Activated CD8-positive, alpha-beta T cell treated with anti-CD3 and anti-CD28 coated beads for 36 hours (primary cell): ENCODE measurements at regions not wholly inside any gene's neighbourhood (a gene's known extent, or its start where the extent isn't known, plus 50 kb on each side); places are given as distances from the start of the nearest gene placed in this dataset.

ENCODE experiments used
- ATAC-seq: fragments of 200-7000 bp; cut with Tn5 transposase; one replicate; pipeline ENCODE4 v1.10.0; 2021; ENCODE audit warnings: mild to moderate bottlenecking, moderate library complexity
- CTCF ChIA-PET: fragments of 350-600 bp; sonication (Branson Sonifier 250); formaldehyde crosslinking; loops from one replicate; lab custom pipeline; 2021; ENCODE audit warnings: antibody characterized with exemption; lab: Charles Lee
- POLR2A ChIA-PET: fragments of 350-600 bp; sonication (Branson Sonifier 250); formaldehyde crosslinking; loops from one replicate; lab custom pipeline; 2021; ENCODE audit warnings: antibody characterized with exemption; lab: Charles Lee
- DNase-seq: peaks from one replicate; pipeline ENCODE4 v3.0.0-alpha.2; 2020
- H3K27ac Mint-ChIP-seq: one replicate; pipeline ENCODE4 v1.8.0; 2021; ENCODE audit warnings: mild to moderate bottlenecking, mixed read lengths
- H3K27me3 Mint-ChIP-seq: one replicate; pipeline ENCODE4 v1.8.0; 2021; ENCODE audit warnings: mixed read lengths
- H3K36me3 Mint-ChIP-seq: one replicate; pipeline ENCODE4 v1.8.0; 2021; ENCODE audit warnings: low read depth, mixed read lengths
- H3K4me1 Mint-ChIP-seq: one replicate; pipeline ENCODE4 v1.8.0; 2021; ENCODE audit warnings: low read depth, mixed read lengths
- H3K4me3 Mint-ChIP-seq: one replicate; pipeline ENCODE4 v1.8.0; 2021; ENCODE audit warnings: mild to moderate bottlenecking, moderate library complexity, mixed read lengths
- H3K9me3 Mint-ChIP-seq: one replicate; pipeline ENCODE4 v1.8.0; 2021; ENCODE audit warnings: mixed read lengths
- CTCF ChIP-seq: fragments of 200-600 bp; IDR thresholded peaks from one replicate; pipeline ENCODE4 v1.8.0; 2022; ENCODE audit warnings: antibody characterized with exemption, mild to moderate bottlenecking
- intact Hi-C: fragments of 100-400 bp; cut with micrococcal nuclease; formaldehyde crosslinking; loops from one replicate; pipeline ENCODE4 v1.10.0; 2022

GRCh38 chr6:1502041-1502440, 107.7 kb upstream of the FOXC1 start:
- Mint-ChIP-seq H3K9me3 (no peaks in the 10 kb centered on the region), H3K36me3 (no peaks in the 10 kb centered on the region), H3K4me3 (no peak overlapping the region), H3K4me1 (no peaks in the 10 kb centered on the region), H3K27me3 (peaks cover 1% of the 10 kb centered on the region), H3K27ac (no peak overlapping the region)
- ChIA-PET CTCF (no interaction called here), POLR2A (no interaction called here)
- intact Hi-C loops: no loop called here
- no peak for TF ChIP-seq CTCF
- ATAC-seq (no peak), DNase-seq (no peak)

- no peak for ATAC-seq
- DNase-seq: no peak
Measured at GRCh38 chr6:1503811-1504210, 105.9 kb upstream of the FOXC1 start.

GRCh38 chr6:1504465-1504864, 105.2 kb upstream of the FOXC1 start:
- no peak for DNase-seq
- ChIA-PET CTCF (no interaction called here), POLR2A (no interaction called here)
- TF ChIP-seq CTCF: no peak
- Mint-ChIP-seq H3K27me3 (peaks cover 6% of the 10 kb centered on the region), H3K36me3 (no peaks in the 10 kb centered on the region), H3K4me3 (no peak overlapping the region), H3K9me3 (peaks cover 4% of the 10 kb centered on the region), H3K27ac (no peak overlapping the region), H3K4me1 (no peaks in the 10 kb centered on the region)
- intact Hi-C loops: no loop called here
- ATAC-seq: no peak

More at GRCh38 chr6:1503811-1504210, 105.9 kb upstream of the FOXC1 start:
- TF ChIP-seq CTCF: no peak
- H3K4me3 Mint-ChIP-seq: no peak overlapping the region
- H3K4me1 Mint-ChIP-seq: no peaks in the 10 kb centered on the region
- no peak overlapping the region for H3K27ac Mint-ChIP-seq
- POLR2A ChIA-PET: no interaction called here
- intact Hi-C loops: no loop called here
- no peaks in the 10 kb centered on the region for H3K9me3 Mint-ChIP-seq
- CTCF ChIA-PET: no interaction called here
- H3K27me3 Mint-ChIP-seq: peaks cover 6% of the 10 kb centered on the region
- no peaks in the 10 kb centered on the region for H3K36me3 Mint-ChIP-seq

GRCh38 chr6:1507251-1507650, 102.5 kb upstream of the FOXC1 start:
- H3K4me1 Mint-ChIP-seq: no peaks in the 10 kb centered on the region
- no peak for DNase-seq
- CTCF ChIA-PET: no interaction called here
- H3K4me3 Mint-ChIP-seq: no peak overlapping the region
- H3K36me3 Mint-ChIP-seq: no peaks in the 10 kb centered on the region
- POLR2A ChIA-PET: no interaction called here
- no peak overlapping the region for H3K27ac Mint-ChIP-seq
- ATAC-seq: no peak
- peaks cover 4% of the 10 kb centered on the region for H3K9me3 Mint-ChIP-seq
- no peak for TF ChIP-seq CTCF
- intact Hi-C loops: no loop called here
- H3K27me3 Mint-ChIP-seq: peaks cover 5% of the 10 kb centered on the region

GRCh38 chr6:1509241-1509640, 100.5 kb upstream of the FOXC1 start:
- no peaks in the 10 kb centered on the region for H3K4me1 Mint-ChIP-seq
- H3K4me3 Mint-ChIP-seq: no peak overlapping the region
- ATAC-seq: no peak
- POLR2A ChIA-PET: no interaction called here
- peaks cover 4% of the 10 kb centered on the region for H3K9me3 Mint-ChIP-seq
- intact Hi-C loops: no loop called here
- DNase-seq: no peak
- CTCF ChIA-PET: interaction anchor here (1.2 kb wide), 1 partner anchor 14 kb away, joined by 3 read pairs; no protein-coding TSS in a partner anchor
- H3K27ac Mint-ChIP-seq: no peak overlapping the region
- H3K36me3 Mint-ChIP-seq: no peaks in the 10 kb centered on the region
- no peak for TF ChIP-seq CTCF
- H3K27me3 Mint-ChIP-seq: peaks cover 5% of the 10 kb centered on the region
